Right renal pelvis (tissue), 4 donors: ENCODE measurements at regions not wholly inside any gene's neighbourhood (a gene's known extent, or its start where the extent isn't known, plus 50 kb on each side); places are given as distances from the start of the nearest gene placed in this dataset.
A peak's percentile ranks its signal among the peaks of the same experiment; 100 is the strongest.
"Not testable (repeated sequence)": the region's sequence is repeated elsewhere in the genome, so short reads cannot be mapped to it uniquely, and the experiment has no call there.

Experiments used
- DNase-seq, 4 donors: peaks; one replicate each; pipeline ENCODE4 v3.0.0-alpha.2; 2013; ENCODE audit warnings: low read depth in 4 of 4, low spot score in 3 of 4, missing footprints in 1 of 4

DNA sequence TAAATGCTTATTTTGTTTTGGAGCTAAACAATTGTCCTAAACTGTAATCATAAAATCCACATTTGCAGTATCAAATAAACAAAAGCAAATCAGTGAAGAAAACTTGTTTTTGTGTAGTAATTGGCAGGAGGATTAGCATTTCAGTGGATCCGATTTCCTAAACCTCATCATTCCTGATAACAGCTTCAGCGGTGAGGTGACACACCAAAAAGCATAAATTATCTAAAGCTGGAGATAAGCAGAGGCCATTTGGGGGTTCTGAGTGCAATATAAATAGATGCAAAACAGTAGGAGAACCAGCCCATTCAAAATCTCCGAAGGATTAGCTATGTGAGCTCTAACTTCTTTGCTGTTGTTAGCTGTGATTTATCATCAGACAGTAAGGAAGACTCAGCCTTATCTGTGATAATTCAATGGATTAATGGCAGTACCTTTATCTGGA, 235.8 kb downstream of the EPHA7 start:
- no peak for DNase-seq

DNA sequence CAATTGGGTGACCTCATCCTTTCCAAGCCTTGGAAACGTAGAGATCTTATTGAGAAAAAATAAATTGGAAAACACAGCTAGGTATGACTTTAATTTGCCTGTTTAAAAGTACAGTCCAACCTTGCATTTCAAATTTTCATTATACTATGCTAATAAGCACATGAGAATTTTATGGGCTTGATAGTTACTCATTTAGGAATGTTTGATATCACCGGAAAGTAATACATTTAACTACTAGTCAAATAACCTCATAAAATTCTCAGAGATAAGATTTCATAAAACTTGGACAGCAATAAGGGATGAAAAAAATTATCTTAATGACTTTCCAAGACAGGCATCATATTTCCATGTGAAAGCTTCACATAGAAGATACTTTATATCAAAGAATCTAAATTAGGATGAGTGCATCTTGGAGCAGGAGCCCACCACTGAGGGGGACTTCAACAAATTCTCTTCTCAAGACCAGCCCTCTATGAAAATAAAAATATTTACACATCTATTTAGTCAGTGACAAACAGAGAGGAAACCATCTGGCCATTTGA, 236.3 kb downstream of the EPHA7 start:
- no peak for DNase-seq

- DNase-seq, result no peak
Measured at GRCh38 chr6:93177918-93178317, 241.4 kb downstream of the EPHA7 start.

DNA sequence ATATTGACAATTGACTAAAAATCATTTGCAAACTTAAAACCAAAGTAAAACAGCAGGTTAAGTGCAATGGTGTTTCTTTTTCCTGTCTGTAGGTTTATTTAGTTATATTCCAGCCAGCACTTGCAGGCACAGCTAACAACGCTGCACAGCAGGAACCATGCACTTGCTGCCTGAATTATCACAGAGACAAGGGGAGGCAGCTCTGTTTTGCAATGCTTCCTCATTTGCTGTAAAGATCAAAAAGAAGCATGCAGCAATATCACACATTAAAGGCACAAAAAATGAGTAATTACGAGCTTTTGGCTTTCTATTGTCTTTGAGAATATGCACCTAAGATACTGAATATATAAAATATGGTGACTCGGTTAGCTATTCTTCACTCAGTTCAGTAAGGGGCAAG, 241.9 kb downstream of the EPHA7 start:
- no peak for DNase-seq

GRCh38 chr6:93176070-93176469, 243.3 kb downstream of the EPHA7 start:
- DNase-seq, result peak in 1 of 4 donors; percentile 5

- not testable (repeated sequence) for DNase-seq
Measured at GRCh38 chr6:93173573-93173972, 245.8 kb downstream of the EPHA7 start.

- no peak for DNase-seq
Measured at GRCh38 chr6:93165850-93166430, 253.4 kb downstream of the EPHA7 start.

GRCh38 chr6:93164781-93165180, 254.6 kb downstream of the EPHA7 start:
- DNase-seq, result no peak

GRCh38 chr6:93163146-93163545, 256.2 kb downstream of the EPHA7 start:
- DNase-seq, result no peak

DNA sequence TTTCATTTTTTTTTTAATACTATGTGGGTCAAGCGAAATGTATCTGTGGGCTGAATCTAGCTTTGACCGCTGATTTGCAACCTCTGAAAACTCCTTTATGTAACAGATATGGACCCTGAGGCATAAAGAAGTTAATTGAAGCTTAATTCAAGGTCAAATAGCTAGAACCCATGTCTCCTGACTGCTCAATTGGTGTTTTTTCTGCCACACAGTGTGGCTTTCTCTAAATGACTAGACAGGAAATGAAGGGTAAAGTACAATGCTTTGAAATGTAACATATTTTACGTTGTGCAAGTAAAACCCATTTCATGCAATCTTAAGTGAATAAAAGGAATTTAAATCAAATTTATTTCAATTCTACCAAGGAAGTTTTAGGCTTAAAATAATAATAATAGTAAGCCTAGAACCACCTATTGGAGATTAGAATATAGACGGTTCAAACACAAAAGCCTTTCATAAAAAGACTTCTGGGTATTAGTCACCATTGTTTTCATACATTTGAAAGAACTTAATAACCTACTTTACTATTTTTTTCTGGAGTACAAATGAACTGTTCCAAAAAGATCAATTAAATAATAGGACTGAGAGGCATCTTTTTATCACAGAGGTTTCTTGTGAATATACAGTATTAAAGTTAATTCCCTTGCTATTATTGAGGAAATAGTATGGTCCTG, 279.8 kb downstream of the EPHA7 start:
- DNase-seq, result no peak

DNA sequence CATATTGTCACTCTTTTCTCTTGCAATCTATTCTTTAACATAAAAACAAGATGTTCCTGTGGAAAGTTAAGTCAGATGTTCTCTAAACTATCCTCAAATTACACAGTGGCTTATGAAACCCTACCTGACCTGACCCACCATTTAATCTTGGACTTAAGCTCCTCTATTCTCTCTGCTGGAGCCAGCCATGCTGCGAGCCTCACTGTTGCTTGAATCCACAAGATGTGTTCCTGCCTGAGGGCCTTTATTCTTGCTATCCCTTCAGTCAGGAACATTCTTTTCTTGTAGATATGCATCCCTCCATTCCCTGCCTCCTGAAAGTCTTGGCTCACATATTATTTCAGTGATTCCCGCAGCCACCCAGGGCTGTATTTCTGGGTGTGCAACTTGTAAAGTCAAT, 283.2 kb downstream of the EPHA7 start:
- no peak for DNase-seq

GRCh38 chr6:93124006-93124632, 295.2 kb downstream of the EPHA7 start:
- no peak for DNase-seq

GRCh38 chr6:93123585-93123984, 295.8 kb downstream of the EPHA7 start:
- no peak for DNase-seq

GRCh38 chr6:93120154-93120742, 299.1 kb downstream of the EPHA7 start:
- no peak for DNase-seq

- DNase-seq, result no peak
Measured at GRCh38 chr6:93105907-93106306, 313.5 kb downstream of the EPHA7 start.

- DNase-seq, result no peak
Measured at GRCh38 chr6:93105017-93105416, 314.3 kb downstream of the EPHA7 start.

- DNase-seq, result no peak
Measured at GRCh38 chr6:93104195-93104817, 315.1 kb downstream of the EPHA7 start.

DNA sequence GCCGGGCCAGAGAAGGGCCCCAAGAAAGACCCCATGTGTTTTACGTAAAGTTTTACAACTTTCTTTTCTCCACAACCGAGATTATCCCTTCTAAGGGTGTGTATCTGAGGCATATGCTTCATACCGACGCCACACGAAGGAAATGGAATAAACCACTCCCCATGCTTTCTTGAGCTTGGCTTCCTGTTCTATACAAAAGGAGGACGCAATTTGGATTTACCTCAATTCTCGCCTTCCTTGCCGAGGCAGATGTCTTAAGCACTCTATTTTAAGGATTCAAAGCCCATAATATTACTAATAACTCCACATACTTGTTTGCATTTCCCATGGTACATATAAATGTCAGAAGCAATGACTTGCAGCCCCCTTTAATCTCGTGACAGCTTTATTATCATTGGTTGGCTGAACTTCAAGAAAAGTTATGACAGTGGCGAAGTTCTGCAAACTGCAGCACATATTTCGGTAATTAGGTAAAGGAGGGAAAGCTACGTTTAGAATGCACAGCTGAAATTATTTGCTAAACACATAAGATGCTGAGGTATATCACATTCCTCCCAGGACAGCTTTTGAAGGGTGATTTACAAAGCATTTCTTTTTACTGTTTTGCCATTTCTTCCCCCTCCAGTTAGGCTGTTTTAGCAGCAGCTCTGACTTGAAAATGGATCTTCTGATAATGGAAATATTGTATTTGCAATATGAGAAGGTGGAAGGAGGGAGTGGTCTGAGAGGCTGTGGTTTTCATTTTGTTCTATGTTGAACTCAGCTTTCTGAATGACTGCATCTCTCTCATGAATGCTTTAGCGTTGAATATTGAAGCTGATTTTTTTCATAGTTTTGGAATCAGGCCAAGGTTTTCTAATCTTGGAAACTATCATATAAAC, 330.5 kb downstream of the EPHA7 start:
- peak; percentile 37 to 56 (median 43) for DNase-seq

GRCh38 chr6:93087606-93088005, 331.8 kb downstream of the EPHA7 start:
- no peak for DNase-seq

DNA sequence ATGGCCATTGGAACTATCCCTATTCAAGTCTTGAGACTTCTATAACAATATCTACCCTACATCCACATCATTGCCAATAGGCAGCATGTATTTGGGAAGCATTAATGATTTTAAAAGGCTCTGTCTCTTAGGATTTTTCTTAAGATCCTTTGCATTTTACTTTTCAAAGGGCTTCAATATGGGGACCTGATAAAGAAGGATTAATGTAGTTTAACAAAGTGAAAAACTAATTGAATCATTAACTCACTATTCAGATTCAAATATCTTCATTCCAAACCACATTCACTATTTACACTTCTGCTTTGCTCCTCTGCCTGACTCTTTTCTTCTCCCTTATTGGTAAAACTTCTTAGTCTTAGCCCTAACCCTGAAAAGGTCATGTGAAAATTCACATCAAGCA, 333.0 kb downstream of the EPHA7 start:
- DNase-seq, result no peak
